IPS-NIHi11 (cell line): ENCODE measurements at regions not wholly inside any gene's neighbourhood (a gene's known extent, or its start where the extent isn't known, plus 50 kb on each side); places are given as distances from the start of the nearest gene placed in this dataset.

ENCODE experiments used
- DNase-seq: peaks from one replicate; pipeline ENCODE4 v3.0.0; 2012; ENCODE audit warnings: mixed read lengths, low spot score

GRCh38 chr16:55118701-55119260 is 188.1 kb downstream of the IRX5 start:
- no peak for DNase-seq

GRCh38 chr16:55120408-55120807 is 189.7 kb downstream of the IRX5 start:
- DNase-seq = no peak

- DNase-seq = no peak
Observed at GRCh38 chr16:55120826-55121225, 190.2 kb downstream of the IRX5 start.

- DNase-seq = no peak
Observed at GRCh38 chr16:55123652-55124051, 193.0 kb downstream of the IRX5 start.

- no peak for DNase-seq
Observed at GRCh38 chr16:55125818-55126385, 195.2 kb downstream of the IRX5 start.

- no peak for DNase-seq
Observed at GRCh38 chr16:55126456-55126855, 195.8 kb downstream of the IRX5 start.

- no peak for DNase-seq
Observed at GRCh38 chr16:55130456-55130855, 193.5 kb upstream of the IRX6 start.

- no peak for DNase-seq
Observed at GRCh38 chr16:55130911-55131310, 193.1 kb upstream of the IRX6 start.

- peak; percentile 47 for DNase-seq
Observed at GRCh38 chr16:55133654-55134053, 190.3 kb upstream of the IRX6 start.

- no peak for DNase-seq
Observed at GRCh38 chr16:55136356-55137150, 187.4 kb upstream of the IRX6 start.

- no peak for DNase-seq
Observed at GRCh38 chr16:55138298-55138697, 185.7 kb upstream of the IRX6 start.

GRCh38 chr16:55142405-55142804 is 181.6 kb upstream of the IRX6 start:
- no peak for DNase-seq

GRCh38 chr16:55144651-55145050 is 179.4 kb upstream of the IRX6 start:
- no peak for DNase-seq

- DNase-seq = no peak
Observed at GRCh38 chr16:55145771-55146603, 178.0 kb upstream of the IRX6 start.

GRCh38 chr16:55146966-55147365 is 177.0 kb upstream of the IRX6 start:
- no peak for DNase-seq

- no peak for DNase-seq
Observed at GRCh38 chr16:55147396-55147795, 176.6 kb upstream of the IRX6 start.

- no peak for DNase-seq
Observed at GRCh38 chr16:55149622-55150021, 174.4 kb upstream of the IRX6 start.

GRCh38 chr16:55151561-55152305 is 172.3 kb upstream of the IRX6 start:
- DNase-seq = no peak

GRCh38 chr16:55152875-55153390 is 171.1 kb upstream of the IRX6 start:
- DNase-seq = no peak

GRCh38 chr16:55154262-55154661 is 169.7 kb upstream of the IRX6 start:
- no peak for DNase-seq

- no peak for DNase-seq
Observed at GRCh38 chr16:55154956-55155355, 169.0 kb upstream of the IRX6 start.

- peak; percentile 41 for DNase-seq
Observed at GRCh38 chr16:55155815-55156214, 168.2 kb upstream of the IRX6 start.
